Endodermal cell (in vitro differentiated cells): ENCODE measurements at regions not wholly inside any gene's neighbourhood (a gene's known extent, or its start where the extent isn't known, plus 50 kb on each side); places are given as distances from the start of the nearest gene placed in this dataset.

Experiments
- DNase-seq: peaks from one replicate; pipeline ENCODE4 v3.0.0-alpha.2; 2017
- H3K27ac ChIP-seq: 2 replicates; pipeline ENCODE4 v1.5.1; 2013; ENCODE audit warnings: mild to moderate bottlenecking, low read depth, low read length, moderate library complexity
- H3K27me3 ChIP-seq: 2 replicates; pipeline ENCODE4 v1.6.1; 2013; ENCODE audit warnings: mild to moderate bottlenecking, low read length, moderate library complexity; ENCODE audit not compliant: insufficient read depth, control insufficient read depth, poor library complexity, severe bottlenecking
- H3K36me3 ChIP-seq: 2 replicates; pipeline ENCODE4 v1.7.0; 2013; ENCODE audit warnings: mild to moderate bottlenecking, low read length, moderate library complexity; ENCODE audit not compliant: control insufficient read depth, insufficient read depth
- H3K4me1 ChIP-seq: one replicate; pipeline ENCODE4 v1.7.0; 2013; ENCODE audit warnings: low read length; ENCODE audit not compliant: control insufficient read depth, insufficient read depth
- H3K4me3 ChIP-seq: 2 replicates; pipeline ENCODE4 v1.5.1; 2013; ENCODE audit warnings: mild to moderate bottlenecking, low read length, moderate library complexity
- H3K9ac ChIP-seq: 2 replicates; pipeline ENCODE4 v1.6.1; 2013; ENCODE audit warnings: mild to moderate bottlenecking, low read length, moderate library complexity; ENCODE audit not compliant: poor library complexity, severe bottlenecking; ENCODE audit errors: extremely low read depth
- H3K9me3 ChIP-seq: 2 replicates; pipeline ENCODE4 v1.6.1; 2013; ENCODE audit warnings: mild to moderate bottlenecking, low read length, moderate library complexity; ENCODE audit not compliant: control insufficient read depth
- H3K27ac Mint-ChIP-seq: 2 replicates; pipeline ENCODE4 v1.8.0; 2020; ENCODE audit warnings: mixed read lengths
- H3K27me3 Mint-ChIP-seq: 2 replicates; pipeline ENCODE4 v1.8.0; 2021; ENCODE audit warnings: mild to moderate bottlenecking, mixed read lengths; ENCODE audit not compliant: insufficient read depth
- H3K36me3 Mint-ChIP-seq: 2 replicates; pipeline ENCODE4 v1.8.0; 2020; ENCODE audit warnings: low read depth, mixed read lengths
- H3K4me1 Mint-ChIP-seq: 2 replicates; pipeline ENCODE4 v1.8.0; 2020; ENCODE audit warnings: mixed read lengths
- H3K4me3 Mint-ChIP-seq: 2 replicates; pipeline ENCODE4 v1.8.0; 2020; ENCODE audit warnings: mild to moderate bottlenecking, moderate library complexity, mixed read lengths
- H3K9me3 Mint-ChIP-seq: 2 replicates; pipeline ENCODE4 v1.8.0; 2020; ENCODE audit warnings: mild to moderate bottlenecking, mixed read lengths
- WGBS, 2 experiments: methylation state at CpG; one replicate each; pipeline versions ENCODE4 v1.1.5 to v1.1.7; 2013; ENCODE audit warnings: missing lambda C conversion rate in 2 of 2, mixed read lengths in 1 of 2; ENCODE audit not compliant: insufficient coverage in 1 of 2, insufficient read length in 1 of 2; 5-methylcytosine and 5-hydroxymethylcytosine counted together
- TF ChIP-seq, protein P1 (sequence below): fragments of 200-600 bp; sonication (generic); conservative IDR thresholded peaks from 2 replicates; pipeline ENCODE4 v1.5.0; 2021; ENCODE audit warnings: antibody characterized with exemption, mild to moderate bottlenecking

DNA sequence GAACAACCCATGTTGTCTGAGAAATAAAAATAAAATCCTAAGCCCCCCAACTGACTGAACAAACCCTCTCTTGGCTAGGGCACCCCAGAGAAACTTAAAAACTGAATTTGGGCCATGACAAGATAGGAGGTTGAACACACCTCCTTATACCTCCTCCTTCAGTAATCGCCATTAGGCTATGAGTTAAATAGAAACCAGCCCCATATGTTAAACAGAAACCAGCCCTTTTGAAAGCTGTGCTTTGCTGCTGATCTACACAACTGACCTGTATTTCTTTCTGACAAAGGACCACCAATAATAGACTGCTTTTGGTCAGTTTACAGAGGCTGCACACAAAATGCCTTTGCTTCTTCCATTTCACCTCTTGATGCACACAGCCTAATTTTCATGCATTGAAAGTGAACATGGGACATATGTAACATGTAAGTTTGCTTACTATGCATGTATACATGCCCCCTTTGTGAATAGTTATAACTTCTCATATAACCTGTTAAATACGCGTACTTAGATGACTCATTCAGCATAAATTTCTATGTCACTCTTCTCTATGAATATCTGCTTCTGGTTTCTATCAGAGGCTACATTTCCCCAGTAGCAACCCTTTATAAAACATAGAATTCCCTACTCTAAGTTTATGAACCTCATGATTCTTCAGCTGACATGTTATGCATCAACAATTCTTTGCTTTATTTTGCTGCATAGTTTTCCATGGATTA, 462.9 kb downstream of the COL12A1 start:
- H3K4me1 Mint-ChIP-seq: no peaks in the 10 kb centered on the region
- WGBS, 2 experiments: 83 to 96% methylated on average over 2 to 3 of the region's 3 CpGs

DNA sequence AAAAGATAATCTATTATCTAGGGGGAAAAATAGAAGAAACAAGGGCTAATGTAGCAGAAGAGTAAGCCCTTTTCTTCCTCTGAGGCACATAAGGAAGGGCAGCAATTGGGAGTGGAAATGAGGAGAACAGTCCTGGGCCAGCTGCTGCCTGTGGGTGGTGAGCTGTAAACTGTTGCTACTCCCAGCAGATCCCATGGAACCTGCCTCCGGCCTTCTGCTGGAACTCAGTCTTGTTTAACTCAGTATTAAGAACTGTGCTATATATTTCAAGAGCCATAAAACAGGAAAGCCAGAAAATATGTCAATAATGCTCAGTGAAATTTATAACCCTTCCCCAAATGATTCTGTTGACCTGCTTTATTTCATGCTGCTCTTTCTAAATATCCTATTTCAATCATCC, 464.2 kb downstream of the COL12A1 start:
- Mint-ChIP-seq H3K36me3 (no peaks in the 10 kb centered on the region), H3K27ac (no peak overlapping the region), H3K4me3 (no peak overlapping the region), H3K9me3 (no peaks in the 10 kb centered on the region), H3K4me1 (no peaks in the 10 kb centered on the region), H3K27me3 (no peaks in the 10 kb centered on the region)
- Histone ChIP-seq H3K4me3 (no peak overlapping the region), H3K9me3 (no peaks in the 10 kb centered on the region), H3K27ac (no peak overlapping the region), H3K4me1 (no peaks in the 10 kb centered on the region), H3K27me3 (no peaks in the 10 kb centered on the region), H3K36me3 (no peaks in the 10 kb centered on the region), H3K9ac (no peak overlapping the region)
- 86 to 100% methylated on average over 1 of the region's 1 CpG for WGBS, 2 experiments
- TF ChIP-seq, protein P1, sequence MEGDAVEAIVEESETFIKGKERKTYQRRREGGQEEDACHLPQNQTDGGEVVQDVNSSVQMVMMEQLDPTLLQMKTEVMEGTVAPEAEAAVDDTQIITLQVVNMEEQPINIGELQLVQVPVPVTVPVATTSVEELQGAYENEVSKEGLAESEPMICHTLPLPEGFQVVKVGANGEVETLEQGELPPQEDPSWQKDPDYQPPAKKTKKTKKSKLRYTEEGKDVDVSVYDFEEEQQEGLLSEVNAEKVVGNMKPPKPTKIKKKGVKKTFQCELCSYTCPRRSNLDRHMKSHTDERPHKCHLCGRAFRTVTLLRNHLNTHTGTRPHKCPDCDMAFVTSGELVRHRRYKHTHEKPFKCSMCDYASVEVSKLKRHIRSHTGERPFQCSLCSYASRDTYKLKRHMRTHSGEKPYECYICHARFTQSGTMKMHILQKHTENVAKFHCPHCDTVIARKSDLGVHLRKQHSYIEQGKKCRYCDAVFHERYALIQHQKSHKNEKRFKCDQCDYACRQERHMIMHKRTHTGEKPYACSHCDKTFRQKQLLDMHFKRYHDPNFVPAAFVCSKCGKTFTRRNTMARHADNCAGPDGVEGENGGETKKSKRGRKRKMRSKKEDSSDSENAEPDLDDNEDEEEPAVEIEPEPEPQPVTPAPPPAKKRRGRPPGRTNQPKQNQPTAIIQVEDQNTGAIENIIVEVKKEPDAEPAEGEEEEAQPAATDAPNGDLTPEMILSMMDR: no peak
- peak; percentile 32 for DNase-seq

More for the DNA sequence above, 462.9 kb downstream of the COL12A1 start:
- H3K27me3 Mint-ChIP-seq: no peaks in the 10 kb centered on the region
- TF ChIP-seq, protein P1: no peak
- no peak overlapping the region for H3K4me3 Mint-ChIP-seq
- H3K4me1 ChIP-seq: no peaks in the 10 kb centered on the region
- no peaks in the 10 kb centered on the region for H3K9me3 Mint-ChIP-seq
- H3K27ac ChIP-seq: no peak overlapping the region
- H3K9me3 ChIP-seq: no peaks in the 10 kb centered on the region
- no peak overlapping the region for H3K9ac ChIP-seq
- no peaks in the 10 kb centered on the region for H3K36me3 ChIP-seq
- DNase-seq: no peak
- H3K4me3 ChIP-seq: no peak overlapping the region
- H3K27ac Mint-ChIP-seq: no peak overlapping the region
- H3K36me3 Mint-ChIP-seq: no peaks in the 10 kb centered on the region
- no peaks in the 10 kb centered on the region for H3K27me3 ChIP-seq

DNA sequence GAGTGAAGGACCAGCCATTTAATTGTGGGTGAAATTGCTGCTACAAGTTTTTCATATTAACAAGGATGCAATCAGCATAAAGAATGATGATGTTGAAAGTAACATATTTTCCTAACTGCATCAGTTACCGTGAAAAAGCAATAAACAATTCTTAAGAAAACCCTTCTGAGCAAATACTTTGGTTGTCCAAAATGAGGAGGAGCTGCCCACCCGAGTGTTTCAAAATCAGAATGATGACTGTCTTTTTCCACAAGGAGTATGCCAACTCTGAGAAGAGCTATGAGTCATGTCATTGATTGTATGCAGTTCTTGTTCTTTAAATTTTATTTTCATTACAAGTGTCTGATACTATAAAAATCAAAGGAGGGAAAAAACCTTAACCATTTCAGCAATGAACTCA, 470.5 kb downstream of the COL12A1 start:
- H3K27ac Mint-ChIP-seq: no peak overlapping the region
- Histone ChIP-seq H3K4me3 (no peak overlapping the region), H3K4me1 (no peaks in the 10 kb centered on the region), H3K36me3 (no peaks in the 10 kb centered on the region), H3K27me3 (no peaks in the 10 kb centered on the region), H3K27ac (no peak overlapping the region), H3K9ac (no peak overlapping the region), H3K9me3 (no peaks in the 10 kb centered on the region)
- DNase-seq: no peak
- no peak overlapping the region for H3K4me3 Mint-ChIP-seq
- no peaks in the 10 kb centered on the region for H3K27me3 Mint-ChIP-seq
- WGBS, 2 experiments: 80 to 91% methylated on average over 1 to 2 of the region's 2 CpGs
- TF ChIP-seq, protein P1: no peak
- H3K9me3 Mint-ChIP-seq: no peaks in the 10 kb centered on the region
- H3K36me3 Mint-ChIP-seq: no peaks in the 10 kb centered on the region
- peaks cover 3% of the 10 kb centered on the region for H3K4me1 Mint-ChIP-seq
